ENCODE measurements at regions not wholly inside any gene's neighbourhood (a gene's known extent, or its start where the extent isn't known, plus 50 kb on each side); places are given as distances from the start of the nearest gene placed in this dataset.
A peak's percentile ranks its signal among the peaks of the same experiment; 100 is the strongest.

- Histone ChIP-seq H3K27ac (no peak overlapping the region), H3K27me3 (replicated peaks) (no peaks in the 10 kb centered on the region), H3K36me3 (replicated peaks) (no peaks in the 10 kb centered on the region), H3K4me3 (ENCODE audit: low read depth, low read length) (no peak overlapping the region)
- no peak for TF ChIP-seq CTCF (IDR thresholded peaks at IDR 0.05; ENCODE audit: low read depth, low read length, missing control alignments)
- DNase-seq: no peak
- in situ Hi-C loops (cut with HindIII; ENCODE audit: low pct_ligation_motif_present, low sequenced_read_pairs): no loop called here
Observed at GRCh38 chr6:76275746-76276145, 203.3 kb upstream of the IMPG1 start.

GRCh38 chr6:76264468-76264867 is 192.0 kb upstream of the IMPG1 start:
- Histone ChIP-seq H3K27ac (no peak overlapping the region), H3K36me3 (replicated peaks) (no peaks in the 10 kb centered on the region), H3K4me3 (ENCODE audit: low read depth, low read length) (no peak overlapping the region), H3K27me3 (replicated peaks) (no peaks in the 10 kb centered on the region)
- in situ Hi-C loops (cut with HindIII; ENCODE audit: low pct_ligation_motif_present, low sequenced_read_pairs): no loop called here
- peak; percentile 0 for DNase-seq
- no peak for TF ChIP-seq CTCF (IDR thresholded peaks at IDR 0.05; ENCODE audit: low read depth, low read length, missing control alignments)

- no peak for TF ChIP-seq CTCF (IDR thresholded peaks at IDR 0.05; ENCODE audit: low read depth, low read length, missing control alignments)
- H3K27me3 ChIP-seq (replicated peaks): no peaks in the 10 kb centered on the region
- H3K4me3 ChIP-seq (ENCODE audit: low read depth, low read length): no peak overlapping the region
- H3K36me3 ChIP-seq (replicated peaks): no peaks in the 10 kb centered on the region
- no peak overlapping the region for H3K27ac ChIP-seq
- in situ Hi-C loops (cut with HindIII; ENCODE audit: low pct_ligation_motif_present, low sequenced_read_pairs): no loop called here
- DNase-seq: no peak
Observed at GRCh38 chr6:76262240-76262639, 189.8 kb upstream of the IMPG1 start.

GRCh38 chr6:76250666-76251065 is 178.2 kb upstream of the IMPG1 start:
- Histone ChIP-seq H3K4me3 (ENCODE audit: low read depth, low read length) (no peak overlapping the region), H3K36me3 (replicated peaks) (no peaks in the 10 kb centered on the region), H3K27me3 (replicated peaks) (no peaks in the 10 kb centered on the region), H3K27ac (no peak overlapping the region)
- in situ Hi-C loops (cut with HindIII; ENCODE audit: low pct_ligation_motif_present, low sequenced_read_pairs): no loop called here
- no peak for DNase-seq
- no peak for TF ChIP-seq CTCF (IDR thresholded peaks at IDR 0.05; ENCODE audit: low read depth, low read length, missing control alignments)

- DNase-seq: no peak
- in situ Hi-C loops (cut with HindIII; ENCODE audit: low pct_ligation_motif_present, low sequenced_read_pairs): no loop called here
- no peak for TF ChIP-seq CTCF (IDR thresholded peaks at IDR 0.05; ENCODE audit: low read depth, low read length, missing control alignments)
- H3K36me3 ChIP-seq (replicated peaks): no peaks in the 10 kb centered on the region
- H3K27ac ChIP-seq: no peak overlapping the region
- no peak overlapping the region for H3K4me3 ChIP-seq (ENCODE audit: low read depth, low read length)
- H3K27me3 ChIP-seq (replicated peaks): no peaks in the 10 kb centered on the region
Observed at GRCh38 chr6:76247527-76247926, 175.1 kb upstream of the IMPG1 start.

- in situ Hi-C loops (cut with HindIII; ENCODE audit: low pct_ligation_motif_present, low sequenced_read_pairs): no loop called here
- H3K4me3 ChIP-seq (ENCODE audit: low read depth, low read length): no peak overlapping the region
- no peaks in the 10 kb centered on the region for H3K36me3 ChIP-seq (replicated peaks)
- H3K27ac ChIP-seq: no peak overlapping the region
- no peak for TF ChIP-seq CTCF (IDR thresholded peaks at IDR 0.05; ENCODE audit: low read depth, low read length, missing control alignments)
- no peaks in the 10 kb centered on the region for H3K27me3 ChIP-seq (replicated peaks)
- DNase-seq: no peak
Observed at GRCh38 chr6:76240092-76240491, 167.6 kb upstream of the IMPG1 start.
